Skeletal muscle tissue (tissue), 3 donors: ENCODE measurements at regions not wholly inside any gene's neighbourhood (a gene's known extent, or its start where the extent isn't known, plus 50 kb on each side); places are given as distances from the start of the nearest gene placed in this dataset.
"Not testable (repeated sequence)": the region's sequence is repeated elsewhere in the genome, so short reads cannot be mapped to it uniquely, and the experiment has no call there.

Experiments
- H3K27ac ChIP-seq: one replicate; pipeline ENCODE4 v1.7.0; 2013; ENCODE audit warnings: mild to moderate bottlenecking, low read depth, low read length, inconsistent platforms
- H3K27me3 ChIP-seq, 3 donors: one replicate each; pipeline ENCODE4 v1.7.0; 2013; ENCODE audit warnings: low read length in 3 of 3; ENCODE audit not compliant: control insufficient read depth in 3 of 3, insufficient read depth in 3 of 3
- H3K36me3 ChIP-seq, 3 donors: one replicate each; pipeline ENCODE4 v1.7.0; 2013; ENCODE audit warnings: low read length in 3 of 3; ENCODE audit not compliant: control insufficient read depth in 3 of 3, insufficient read depth in 3 of 3
- H3K4me1 ChIP-seq, 3 donors: one replicate each; pipeline ENCODE4 v1.7.0; 2013; ENCODE audit warnings: low read length in 3 of 3, mild to moderate bottlenecking in 3 of 3; ENCODE audit not compliant: control insufficient read depth in 3 of 3, insufficient read depth in 3 of 3
- H3K4me3 ChIP-seq, 3 donors: one replicate each; pipeline ENCODE4 v1.7.0; 2013; ENCODE audit warnings: low read length in 3 of 3
- H3K9ac ChIP-seq, 3 donors: one replicate each; pipeline ENCODE4 v1.7.0; 2013; ENCODE audit warnings: low read length in 3 of 3, mild to moderate bottlenecking in 3 of 3, moderate library complexity in 2 of 3, low read depth in 1 of 3
- H3K9me3 ChIP-seq, 3 donors: one replicate each; pipeline ENCODE4 v1.7.0; 2013; ENCODE audit warnings: low read length in 3 of 3; ENCODE audit not compliant: control insufficient read depth in 3 of 3
- donor health status: Osteomylitis.

DNA sequence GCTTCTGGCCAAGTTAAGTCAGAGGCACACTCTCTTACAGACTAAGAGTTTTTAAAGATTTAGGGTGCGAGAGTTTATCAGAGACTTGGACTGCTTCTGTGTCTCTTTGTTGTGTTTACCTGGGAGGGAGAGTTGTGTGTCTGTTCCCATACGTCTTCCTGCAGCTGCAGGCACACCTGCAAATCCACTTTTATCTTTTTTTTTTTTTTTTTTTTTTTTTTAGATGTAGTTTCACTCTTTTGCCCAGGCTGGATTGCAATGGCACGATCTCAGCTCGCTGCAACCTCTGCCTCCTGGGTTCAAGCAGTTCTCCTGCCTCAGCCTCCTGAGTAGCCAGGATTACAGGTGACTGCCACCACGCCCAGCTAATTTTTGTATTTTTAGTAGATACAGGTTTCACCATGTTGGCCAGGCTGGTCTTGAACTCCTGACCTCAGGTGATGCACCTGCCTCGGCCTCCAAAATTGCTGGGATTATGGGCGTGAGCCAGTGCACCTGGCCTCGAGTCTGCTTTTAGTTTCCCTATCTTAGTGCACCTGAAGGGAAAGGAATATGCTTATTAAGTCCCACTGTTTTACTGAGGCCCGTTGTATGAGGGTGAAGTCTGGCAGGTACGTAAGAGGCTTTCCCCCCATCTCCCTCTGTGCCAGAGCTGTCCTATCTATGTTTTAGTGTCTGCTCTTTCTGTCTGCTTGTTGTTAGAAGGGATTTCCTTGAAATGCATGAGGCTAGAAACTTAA is 1488.0 kb downstream of the CDH11 start:
- not testable (repeated sequence) for H3K4me1 ChIP-seq, H3K9me3 ChIP-seq, H3K36me3 ChIP-seq, H3K27me3 ChIP-seq, H3K9ac ChIP-seq, H3K4me3 ChIP-seq, H3K27ac ChIP-seq

DNA sequence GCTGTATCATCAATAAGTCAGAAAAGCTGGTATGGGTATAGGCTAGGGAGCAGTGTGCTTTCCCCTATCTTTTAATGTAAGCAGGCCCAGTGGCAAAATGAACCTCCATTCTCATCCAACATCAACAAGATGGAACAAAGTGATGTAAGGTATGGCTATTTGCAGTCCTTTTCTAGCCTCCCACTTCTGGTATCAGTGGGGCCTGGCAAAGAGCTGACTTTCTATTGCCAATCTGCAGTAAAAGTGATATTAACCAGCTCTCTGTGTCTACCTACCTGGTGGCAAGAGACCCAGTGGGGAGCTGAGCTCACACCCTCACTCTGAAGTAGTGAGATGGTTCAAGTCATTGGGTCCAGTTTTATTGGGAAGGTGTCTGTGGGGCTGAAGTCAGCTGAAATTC is 1492.6 kb downstream of the CDH11 start:
- Histone ChIP-seq H3K9me3 (no peaks in the 10 kb centered on the region), H3K36me3 (no peaks in the 10 kb centered on the region), H3K9ac (no peak overlapping the region), H3K27ac (no peak overlapping the region), H3K27me3 (no peaks in the 10 kb centered on the region), H3K4me3 (no peak overlapping the region), H3K4me1 (no peaks in the 10 kb centered on the region)

DNA sequence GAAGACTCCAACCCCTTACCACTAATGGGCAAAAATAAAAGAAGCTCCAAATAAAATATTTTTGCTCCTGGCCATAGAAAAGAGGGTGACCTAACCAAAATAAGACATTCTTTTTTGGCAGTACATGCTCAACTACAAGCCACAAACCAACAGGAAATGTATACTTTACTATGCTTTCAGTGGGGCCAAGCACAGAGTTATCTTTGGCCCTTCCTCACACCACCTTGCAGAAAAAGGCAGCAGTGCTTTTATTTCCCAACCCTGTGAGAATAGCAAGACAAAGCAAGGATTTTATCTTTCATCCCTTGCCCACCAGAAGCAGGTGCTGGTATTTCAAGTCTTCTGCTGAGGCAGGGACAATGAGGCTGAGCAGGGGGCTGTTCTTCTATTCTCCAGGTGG is 1493.1 kb downstream of the CDH11 start:
- no peak overlapping the region for H3K27ac ChIP-seq
- no peak overlapping the region for H3K9ac ChIP-seq
- no peak overlapping the region for H3K4me3 ChIP-seq
- no peaks in the 10 kb centered on the region for H3K4me1 ChIP-seq
- H3K36me3 ChIP-seq, result no peaks in the 10 kb centered on the region
- no peaks in the 10 kb centered on the region for H3K27me3 ChIP-seq
- no peaks in the 10 kb centered on the region for H3K9me3 ChIP-seq

DNA sequence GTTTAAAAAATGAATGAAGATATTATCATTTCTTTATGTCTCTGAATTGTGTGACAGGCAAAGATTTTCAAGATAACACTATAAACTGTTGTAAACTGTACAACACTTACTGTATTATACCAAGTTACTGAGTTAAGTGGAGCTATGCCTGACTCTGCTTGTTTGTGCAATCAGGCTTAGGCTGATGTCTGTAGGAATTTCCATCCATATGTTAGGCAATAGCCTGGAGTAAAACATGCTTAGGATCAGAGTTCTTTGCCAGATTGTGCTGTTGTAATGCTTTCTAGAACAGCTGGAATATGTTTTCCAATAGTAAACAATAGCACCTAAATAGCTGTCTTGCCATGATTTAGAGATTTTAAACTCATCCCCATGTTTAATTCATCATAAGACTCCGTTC is 1496.7 kb downstream of the CDH11 start:
- H3K4me1 ChIP-seq, result no peaks in the 10 kb centered on the region

DNA sequence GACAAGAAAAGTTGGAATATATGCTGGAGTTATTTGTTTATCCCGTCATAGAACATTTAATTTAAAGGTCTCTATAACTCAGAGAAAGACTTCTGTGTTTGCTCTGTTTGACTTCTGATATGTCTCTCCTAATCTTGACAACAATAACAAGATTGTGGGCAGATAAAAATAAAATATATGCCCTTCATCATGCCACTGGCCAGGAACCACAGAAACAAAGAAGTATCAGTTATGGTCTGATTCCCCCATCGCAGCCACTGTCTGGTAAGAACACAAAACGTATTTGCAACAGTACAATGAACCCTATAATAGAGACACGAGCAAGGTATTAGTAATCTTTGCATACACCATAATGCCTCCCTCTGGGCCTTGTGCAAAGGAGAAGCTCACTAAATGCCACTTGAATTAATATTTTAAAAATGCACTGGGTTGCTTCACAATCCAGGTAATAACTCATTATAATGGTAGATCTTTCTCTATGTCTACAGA is 1498.3 kb downstream of the CDH11 start:
- Histone ChIP-seq H3K36me3 (no peaks in the 10 kb centered on the region), H3K27me3 (no peaks in the 10 kb centered on the region), H3K4me3 (no peak overlapping the region), H3K9me3 (no peaks in the 10 kb centered on the region), H3K4me1 (no peaks in the 10 kb centered on the region), H3K9ac (no peak overlapping the region), H3K27ac (no peak overlapping the region)

More for the DNA sequence above, 1496.7 kb downstream of the CDH11 start:
- H3K36me3 ChIP-seq, result no peaks in the 10 kb centered on the region
- no peaks in the 10 kb centered on the region for H3K9me3 ChIP-seq
- H3K9ac ChIP-seq, result no peak overlapping the region
- no peaks in the 10 kb centered on the region for H3K27me3 ChIP-seq
- no peak overlapping the region for H3K4me3 ChIP-seq
- H3K27ac ChIP-seq, result no peak overlapping the region

DNA sequence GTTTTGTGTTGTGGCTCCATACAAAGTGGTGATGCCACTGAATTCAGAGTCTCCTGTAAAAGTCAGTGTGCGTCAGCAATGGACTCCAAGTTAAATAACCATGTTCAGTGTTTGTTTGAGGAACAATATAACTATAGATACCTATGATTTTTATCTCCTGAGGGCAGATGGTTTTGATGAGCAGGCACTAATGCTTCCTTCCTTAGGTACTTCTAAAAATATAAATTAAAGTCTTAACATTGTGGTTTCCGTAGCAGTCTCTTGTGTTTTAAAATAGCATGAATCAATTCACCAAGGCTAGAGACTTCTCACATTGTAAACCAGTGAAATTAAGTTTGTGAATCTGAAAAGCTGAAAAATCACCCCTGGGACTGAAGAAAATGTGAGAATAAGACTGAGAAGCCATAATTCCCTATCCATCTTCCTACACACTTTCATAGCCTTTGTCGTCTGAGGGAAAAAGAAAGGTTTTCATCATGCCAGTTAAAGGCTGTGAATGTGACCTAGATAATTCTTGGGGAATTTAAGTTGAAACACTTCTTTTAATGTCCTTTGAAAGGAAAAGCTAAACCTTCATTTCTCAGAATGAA is 1502.9 kb downstream of the CDH11 start:
- H3K4me3 ChIP-seq, result no peak overlapping the region
- no peaks in the 10 kb centered on the region for H3K4me1 ChIP-seq
- no peak overlapping the region for H3K9ac ChIP-seq
- no peaks in the 10 kb centered on the region for H3K36me3 ChIP-seq
- H3K9me3 ChIP-seq, result no peaks in the 10 kb centered on the region
- H3K27ac ChIP-seq, result no peak overlapping the region
- peaks cover 0 to 11% (median 0%) of the 10 kb centered on the region in 3 donors for H3K27me3 ChIP-seq

DNA sequence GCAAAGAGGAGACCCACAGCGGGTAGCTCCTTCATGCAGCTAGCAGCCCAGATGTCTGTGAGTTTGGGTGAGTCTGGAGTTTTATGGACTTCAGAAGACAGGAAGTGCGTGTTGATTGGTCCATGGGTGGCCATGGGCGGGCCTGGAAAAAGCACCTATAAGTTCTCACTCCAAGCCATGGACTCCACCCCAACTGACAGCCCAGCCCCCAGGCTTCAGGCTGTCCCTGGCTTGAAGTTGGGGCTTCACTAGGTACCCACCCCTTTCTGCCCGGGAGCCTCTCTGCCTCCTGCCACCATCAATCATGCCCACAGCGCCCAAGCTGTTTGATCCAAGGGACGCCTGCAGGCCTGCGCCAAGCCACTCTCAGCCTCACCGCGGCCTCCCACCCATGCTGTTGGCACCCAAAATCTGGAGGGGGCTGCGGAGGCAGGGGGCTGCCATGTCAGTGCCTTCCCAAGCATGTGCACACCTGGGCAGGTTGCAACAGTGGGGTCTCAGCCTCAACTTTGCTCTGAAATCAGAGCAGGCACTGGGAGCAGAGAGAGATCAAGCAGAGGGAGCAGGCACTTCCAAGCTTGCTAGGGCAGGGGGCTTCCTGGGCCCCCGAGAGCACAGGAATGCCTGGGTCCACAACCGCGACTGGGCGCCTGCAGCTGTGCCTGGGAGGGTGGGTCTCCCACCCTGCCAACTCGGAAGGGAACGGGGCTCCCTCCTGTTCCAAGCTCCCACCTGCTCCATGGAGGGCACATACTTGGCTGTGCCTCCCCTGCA is 1503.7 kb downstream of the CDH11 start:
- Histone ChIP-seq H3K27me3 (peaks cover 0 to 11% (median 0%) of the 10 kb centered on the region in 3 donors), H3K9ac (no peak overlapping the region), H3K4me1 (no peaks in the 10 kb centered on the region), H3K36me3 (no peaks in the 10 kb centered on the region), H3K9me3 (no peaks in the 10 kb centered on the region), H3K4me3 (no peak overlapping the region), H3K27ac (no peak overlapping the region)

DNA sequence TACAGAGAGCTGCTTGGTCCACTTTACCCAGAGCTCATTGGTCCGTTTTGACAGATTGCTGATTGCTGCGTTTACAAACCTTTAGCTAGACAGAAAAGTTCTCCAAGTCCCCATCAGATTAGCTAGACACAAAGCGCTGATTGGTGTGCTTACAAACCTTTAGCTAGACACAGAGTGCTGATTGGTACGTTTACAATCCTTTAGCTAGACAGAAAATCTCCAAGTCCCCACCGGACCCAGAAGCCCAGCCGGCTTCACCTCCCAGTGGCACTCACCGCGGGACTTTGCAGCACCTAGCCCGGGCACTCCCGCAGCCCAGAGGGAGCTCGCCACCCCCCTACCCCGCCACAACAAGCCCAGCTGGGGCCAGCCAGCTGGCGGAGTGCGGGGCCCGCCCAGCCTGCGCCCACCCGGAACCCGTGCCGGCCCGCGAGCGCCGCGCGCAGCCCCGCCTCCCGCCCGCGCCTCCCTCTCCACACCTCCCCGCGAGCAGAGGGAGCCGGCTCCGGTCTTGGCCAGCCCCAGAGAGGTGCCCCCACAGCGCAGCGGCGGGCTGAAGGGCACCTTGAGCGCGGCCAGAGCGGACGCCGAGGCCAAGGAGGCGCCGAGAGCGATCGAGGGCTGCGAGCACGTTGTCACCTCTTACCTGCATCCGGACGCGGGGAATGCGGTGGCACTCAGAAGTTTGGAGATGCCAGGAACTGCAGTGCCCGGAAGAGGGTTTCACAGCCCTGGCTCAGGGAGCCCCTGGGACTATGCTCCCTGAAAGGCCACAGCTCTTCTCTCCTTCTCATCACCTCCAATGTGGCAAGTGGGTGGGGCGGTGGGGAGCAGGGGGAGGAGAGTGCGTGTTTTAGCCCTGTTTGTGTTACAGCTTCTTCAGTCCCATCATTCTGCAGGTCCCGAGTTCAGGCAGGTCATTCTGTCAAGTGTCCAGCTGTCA is 1504.5 kb downstream of the CDH11 start:
- Histone ChIP-seq H3K27me3 (peaks cover 0 to 11% (median 0%) of the 10 kb centered on the region in 3 donors), H3K4me3 (no peak overlapping the region), H3K27ac (no peak overlapping the region), H3K9me3 (no peaks in the 10 kb centered on the region), H3K4me1 (no peaks in the 10 kb centered on the region), H3K9ac (no peak overlapping the region), H3K36me3 (no peaks in the 10 kb centered on the region)

DNA sequence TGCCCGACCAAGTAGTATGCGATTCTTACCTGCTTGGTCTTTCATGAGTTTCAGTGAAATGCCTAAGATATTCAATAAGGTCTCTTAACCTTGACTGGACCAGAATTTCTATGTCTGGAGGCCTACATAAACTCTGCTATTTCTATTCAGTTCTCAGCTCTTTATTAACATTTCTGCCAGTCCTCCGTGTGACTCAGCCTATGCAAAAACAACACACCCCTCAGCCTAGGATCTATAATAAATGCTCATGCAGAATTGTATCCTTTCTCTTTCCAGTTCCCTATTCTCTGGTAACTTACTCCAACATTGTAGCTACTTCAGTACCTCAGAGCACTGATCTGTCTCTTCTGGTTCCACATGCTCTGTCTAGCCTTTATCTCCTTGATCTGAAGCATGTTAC is 1507.4 kb downstream of the CDH11 start:
- Histone ChIP-seq H3K4me3 (no peak overlapping the region), H3K4me1 (no peaks in the 10 kb centered on the region), H3K9me3 (no peaks in the 10 kb centered on the region), H3K36me3 (no peaks in the 10 kb centered on the region), H3K27ac (no peak overlapping the region), H3K9ac (no peak overlapping the region), H3K27me3 (peaks cover 0 to 11% (median 0%) of the 10 kb centered on the region in 3 donors)
